ENCODE measurements at regions not wholly inside any gene's neighbourhood (a gene's known extent, or its start where the extent isn't known, plus 50 kb on each side); places are given as distances from the start of the nearest gene placed in this dataset.

GRCh38 chr11:86728562-86728961 is 56.1 kb upstream of the ME3 start:
- intact Hi-C loops (cut with micrococcal nuclease; ENCODE audit: unreplicated experiment) = no loop called here
- CTCF ChIA-PET = no interaction called here

GRCh38 chr11:86726770-86727504 is 54.5 kb upstream of the ME3 start:
- intact Hi-C loops (cut with micrococcal nuclease; ENCODE audit: unreplicated experiment) = no loop called here
- no peak for TF ChIP-seq CTCF (conservative IDR thresholded peaks at IDR 0.05; ENCODE audit: low read depth, low read length)
- no peak for TF ChIP-seq EZH2 (IDR thresholded peaks at IDR 0.05; ENCODE audit: borderline replicate concordance, low read depth, low read length, poor library complexity, severe bottlenecking)
- Histone ChIP-seq H3K36me3 (ENCODE audit: insufficient read depth, low read length, poor library complexity, severe bottlenecking) (no peaks in the 10 kb centered on the region), H3K9me3 (ENCODE audit: low read depth, low read length, poor library complexity, severe bottlenecking) (peaks cover 9% of the 10 kb centered on the region), H3K27ac (ENCODE audit: low read depth, low read length, poor library complexity, severe bottlenecking) (no peak overlapping the region), H3K4me1 (ENCODE audit: insufficient read depth, low read length, poor library complexity, severe bottlenecking) (no peaks in the 10 kb centered on the region), H3K4me3 (ENCODE audit: low read depth, low read length, poor library complexity, severe bottlenecking) (no peak overlapping the region), H3K27me3 (replicated peaks; ENCODE audit: insufficient read depth, low read depth, low read length, poor library complexity) (no peaks in the 10 kb centered on the region)
- BruUV-seq (replicated peaks) = no TSS peak
- ChIA-PET CTCF (interaction anchor here (0.6 kb wide), 1 partner anchor 15 kb away, joined by 3 read pairs; no protein-coding TSS in a partner anchor), POLR2A (ENCODE audit: low non-redundant PET) (no interaction called here)
- DNase-seq (ENCODE audit: low spot score) = no peak

More at GRCh38 chr11:86728562-86728961, 56.1 kb upstream of the ME3 start:
- no peak for TF ChIP-seq CTCF (conservative IDR thresholded peaks at IDR 0.05; ENCODE audit: low read depth, low read length)
- TF ChIP-seq EZH2 (IDR thresholded peaks at IDR 0.05; ENCODE audit: borderline replicate concordance, low read depth, low read length, poor library complexity, severe bottlenecking) = no peak
- H3K4me3 ChIP-seq (ENCODE audit: low read depth, low read length, poor library complexity, severe bottlenecking) = no peak overlapping the region
- H3K27me3 ChIP-seq (replicated peaks; ENCODE audit: insufficient read depth, low read depth, low read length, poor library complexity) = no peaks in the 10 kb centered on the region
- H3K27ac ChIP-seq (ENCODE audit: low read depth, low read length, poor library complexity, severe bottlenecking) = no peak overlapping the region
- POLR2A ChIA-PET (ENCODE audit: low non-redundant PET) = no interaction called here
- no peaks in the 10 kb centered on the region for H3K4me1 ChIP-seq (ENCODE audit: insufficient read depth, low read length, poor library complexity, severe bottlenecking)
- DNase-seq (ENCODE audit: low spot score) = no peak
- no peaks in the 10 kb centered on the region for H3K36me3 ChIP-seq (ENCODE audit: insufficient read depth, low read length, poor library complexity, severe bottlenecking)
- BruUV-seq (replicated peaks) = no TSS peak
- H3K9me3 ChIP-seq (ENCODE audit: low read depth, low read length, poor library complexity, severe bottlenecking) = no peaks in the 10 kb centered on the region

GRCh38 chr11:86726118-86726753 is 53.8 kb upstream of the ME3 start:
- CTCF ChIA-PET = interaction anchor here (0.6 kb wide), 1 partner anchor 15 kb away, joined by 3 read pairs; no protein-coding TSS in a partner anchor

More at GRCh38 chr11:86726118-86726753, 53.8 kb upstream of the ME3 start:
- no peak overlapping the region for H3K4me3 ChIP-seq (ENCODE audit: low read depth, low read length, poor library complexity, severe bottlenecking)
- H3K9me3 ChIP-seq (ENCODE audit: low read depth, low read length, poor library complexity, severe bottlenecking) = peaks cover 9% of the 10 kb centered on the region
- no TSS peak for BruUV-seq (replicated peaks)
- DNase-seq (ENCODE audit: low spot score) = no peak
- no peaks in the 10 kb centered on the region for H3K4me1 ChIP-seq (ENCODE audit: insufficient read depth, low read length, poor library complexity, severe bottlenecking)
- no peak overlapping the region for H3K27ac ChIP-seq (ENCODE audit: low read depth, low read length, poor library complexity, severe bottlenecking)
- no peak for TF ChIP-seq CTCF (conservative IDR thresholded peaks at IDR 0.05; ENCODE audit: low read depth, low read length)
- no peak for TF ChIP-seq EZH2 (IDR thresholded peaks at IDR 0.05; ENCODE audit: borderline replicate concordance, low read depth, low read length, poor library complexity, severe bottlenecking)
- intact Hi-C loops (cut with micrococcal nuclease; ENCODE audit: unreplicated experiment) = no loop called here
- no peaks in the 10 kb centered on the region for H3K36me3 ChIP-seq (ENCODE audit: insufficient read depth, low read length, poor library complexity, severe bottlenecking)
- H3K27me3 ChIP-seq (replicated peaks; ENCODE audit: insufficient read depth, low read depth, low read length, poor library complexity) = no peaks in the 10 kb centered on the region
- POLR2A ChIA-PET (ENCODE audit: low non-redundant PET) = no interaction called here

All from A673 (cell line).